RWPE1 (cell line): ENCODE measurements at regions not wholly inside any gene's neighbourhood (a gene's known extent, or its start where the extent isn't known, plus 50 kb on each side); places are given as distances from the start of the nearest gene placed in this dataset.

Experiments used
- CTCF ChIA-PET: fragments of 350-600 bp; sonication (Branson Sonifier 250); formaldehyde crosslinking; extraction: SDS; loops from one replicate; lab custom pipeline; 2021; lab: Yijun Ruan, JAX
- POLR2A ChIA-PET: fragments of 400-600 bp; formaldehyde crosslinking; extraction: SDS; loops from one replicate; lab custom pipeline; 2020; ENCODE audit warnings: antibody characterized with exemption; ENCODE audit not compliant: low non-redundant PET; lab: Yijun Ruan, JAX
- DNase-seq: peaks from one replicate; pipeline ENCODE4 v3.0.0; 2012; ENCODE audit warnings: low spot score
- H3K27ac ChIP-seq: fragments of 450-650 bp; 2 replicates; pipeline ENCODE4 v1.5.1; 2017
- CTCF ChIP-seq: fragments of 450-650 bp; conservative IDR thresholded peaks from 2 replicates; pipeline ENCODE4 v1.5.1; 2017; ENCODE audit warnings: low read depth, mild to moderate bottlenecking

GRCh38 chr7:121604627-121605316 lies 208.7 kb upstream of the FAM3C start:
- H3K27ac ChIP-seq = no peak overlapping the region
- POLR2A ChIA-PET = no interaction called here
- DNase-seq = peak; percentile 6
- TF ChIP-seq CTCF = no peak
- CTCF ChIA-PET = interaction anchor here (0.6 to 4.2 kb wide), 4 partner anchors 34 to 390 kb away, joined by 3 to 24 read pairs (median 4); no protein-coding TSS in a partner anchor

- H3K27ac ChIP-seq = no peak overlapping the region
- ChIA-PET CTCF (interaction anchor here (4.2 kb wide), 1 partner anchor 391 kb away, joined by 24 read pairs; no protein-coding TSS in a partner anchor), POLR2A (no interaction called here)
- DNase-seq = no peak
- TF ChIP-seq CTCF = no peak
Observed at GRCh38 chr7:121603886-121604285, 207.8 kb upstream of the FAM3C start.

- POLR2A ChIA-PET = no interaction called here
- CTCF ChIA-PET = interaction anchor here (0.7 kb wide), 1 partner anchor 234 kb away, joined by 3 read pairs; no protein-coding TSS in a partner anchor
- TF ChIP-seq CTCF = no peak
- H3K27ac ChIP-seq = no peak overlapping the region
- no peak for DNase-seq
Observed at GRCh38 chr7:121599887-121600286, 203.8 kb upstream of the FAM3C start.

GRCh38 chr7:121595758-121596696 lies 199.9 kb upstream of the FAM3C start:
- POLR2A ChIA-PET = no interaction called here
- H3K27ac ChIP-seq = no peak overlapping the region
- no peak for DNase-seq
- CTCF ChIA-PET = interaction anchor here (0.6 kb wide), 1 partner anchor 426 kb away, joined by 4 read pairs; no protein-coding TSS in a partner anchor
- no peak for TF ChIP-seq CTCF

GRCh38 chr7:121591926-121592325 lies 195.8 kb upstream of the FAM3C start:
- DNase-seq = no peak
- H3K27ac ChIP-seq = no peak overlapping the region
- no peak for TF ChIP-seq CTCF
- ChIA-PET CTCF (no interaction called here), POLR2A (no interaction called here)

GRCh38 chr7:121587435-121587834 lies 191.3 kb upstream of the FAM3C start:
- no peak for DNase-seq
- POLR2A ChIA-PET = no interaction called here
- CTCF ChIA-PET = interaction anchor here (0.6 kb wide), 1 partner anchor 73 kb away, joined by 3 read pairs; no protein-coding TSS in a partner anchor
- no peak overlapping the region for H3K27ac ChIP-seq
- TF ChIP-seq CTCF = no peak
